ENCODE measurements at regions not wholly inside any gene's neighbourhood (a gene's known extent, or its start where the extent isn't known, plus 50 kb on each side); places are given as distances from the start of the nearest gene placed in this dataset.

GRCh38 chr2:59853032-59853431 is 700.4 kb downstream of the BCL11A start:
- intact Hi-C loops (cut with DNase I) = no loop called here

GRCh38 chr2:59851836-59852475 is 701.5 kb downstream of the BCL11A start:
- ATAC-seq (no peak), DNase-seq (no peak)
- no peak overlapping the region for H3K27ac ChIP-seq
- H3K9me3 ChIP-seq = no peaks in the 10 kb centered on the region
- TF ChIP-seq, protein P1, sequence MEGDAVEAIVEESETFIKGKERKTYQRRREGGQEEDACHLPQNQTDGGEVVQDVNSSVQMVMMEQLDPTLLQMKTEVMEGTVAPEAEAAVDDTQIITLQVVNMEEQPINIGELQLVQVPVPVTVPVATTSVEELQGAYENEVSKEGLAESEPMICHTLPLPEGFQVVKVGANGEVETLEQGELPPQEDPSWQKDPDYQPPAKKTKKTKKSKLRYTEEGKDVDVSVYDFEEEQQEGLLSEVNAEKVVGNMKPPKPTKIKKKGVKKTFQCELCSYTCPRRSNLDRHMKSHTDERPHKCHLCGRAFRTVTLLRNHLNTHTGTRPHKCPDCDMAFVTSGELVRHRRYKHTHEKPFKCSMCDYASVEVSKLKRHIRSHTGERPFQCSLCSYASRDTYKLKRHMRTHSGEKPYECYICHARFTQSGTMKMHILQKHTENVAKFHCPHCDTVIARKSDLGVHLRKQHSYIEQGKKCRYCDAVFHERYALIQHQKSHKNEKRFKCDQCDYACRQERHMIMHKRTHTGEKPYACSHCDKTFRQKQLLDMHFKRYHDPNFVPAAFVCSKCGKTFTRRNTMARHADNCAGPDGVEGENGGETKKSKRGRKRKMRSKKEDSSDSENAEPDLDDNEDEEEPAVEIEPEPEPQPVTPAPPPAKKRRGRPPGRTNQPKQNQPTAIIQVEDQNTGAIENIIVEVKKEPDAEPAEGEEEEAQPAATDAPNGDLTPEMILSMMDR (IDR thresholded peaks at IDR 0.05) = no peak
- peaks cover 0 to 2% (median 0%) of the 10 kb centered on the region in 3 donors for H3K27me3 ChIP-seq (ENCODE audit: insufficient read depth in 3 of 3, low read length in 2 of 3)
- H3K36me3 ChIP-seq (ENCODE audit: insufficient read depth in 1 of 2, low read depth in 1 of 2) = no peaks in the 10 kb centered on the region
- H3K4me1 ChIP-seq = no peaks in the 10 kb centered on the region
- intact Hi-C loops (cut with DNase I) = no loop called here
- H3K4me3 ChIP-seq = no peak overlapping the region

More at GRCh38 chr2:59853032-59853431, 700.4 kb downstream of the BCL11A start:
- Histone ChIP-seq H3K9me3 (no peaks in the 10 kb centered on the region), H3K27me3 (ENCODE audit: insufficient read depth in 3 of 3, low read length in 2 of 3) (no peaks in the 10 kb centered on the region), H3K4me3 (no peak overlapping the region), H3K36me3 (ENCODE audit: insufficient read depth in 1 of 2, low read depth in 1 of 2) (no peaks in the 10 kb centered on the region), H3K4me1 (no peaks in the 10 kb centered on the region), H3K27ac (no peak overlapping the region)
- TF ChIP-seq, protein P1 (IDR thresholded peaks at IDR 0.05) = no peak
- DNase-seq (no peak), ATAC-seq (no peak)
- 64 to 72% (median 68%) methylated on average over 4 of the region's 4 CpGs for WGBS, 3 donors

- no peaks in the 10 kb centered on the region for H3K9me3 ChIP-seq
- no peaks in the 10 kb centered on the region for H3K36me3 ChIP-seq (ENCODE audit: insufficient read depth in 1 of 2, low read depth in 1 of 2)
- H3K27me3 ChIP-seq (ENCODE audit: insufficient read depth in 3 of 3, low read length in 2 of 3) = peaks cover 0 to 2% (median 0%) of the 10 kb centered on the region in 3 donors
- TF ChIP-seq, protein P1 (IDR thresholded peaks at IDR 0.05) = no peak
- no peak for DNase-seq
- no peak for ATAC-seq
- H3K4me1 ChIP-seq = no peaks in the 10 kb centered on the region
- no peak overlapping the region for H3K27ac ChIP-seq
- no peak overlapping the region for H3K4me3 ChIP-seq
- intact Hi-C loops (cut with DNase I) = no loop called here
- 65 to 72% (median 69%) methylated on average over 6 of the region's 6 CpGs for WGBS, 3 donors
Measured at GRCh38 chr2:59850554-59850953, 702.9 kb downstream of the BCL11A start.

DNA sequence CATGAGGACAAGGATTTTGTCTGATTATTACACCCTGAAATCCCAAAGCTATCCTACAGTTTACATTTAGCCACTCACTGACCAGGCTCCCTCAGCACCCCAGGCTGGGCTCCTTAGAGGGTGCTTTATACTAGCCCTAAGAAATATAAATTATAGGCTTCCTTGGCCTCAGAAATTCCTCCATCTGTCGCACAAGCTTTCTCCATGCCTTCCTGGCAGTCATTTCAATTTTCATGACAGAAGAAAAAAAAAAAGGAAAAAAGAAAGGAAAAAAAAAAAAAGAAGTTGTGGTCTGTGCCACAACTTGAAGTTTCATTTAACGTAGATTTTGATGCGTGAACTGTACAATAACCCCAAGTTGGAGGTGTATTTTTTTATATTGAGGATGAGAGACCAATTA is 719.5 kb downstream of the BCL11A start:
- DNase-seq (no peak), ATAC-seq (no peak)
- Histone ChIP-seq H3K27ac (no peak overlapping the region), H3K4me3 (no peak overlapping the region), H3K27me3 (ENCODE audit: insufficient read depth in 3 of 3, low read length in 2 of 3) (peaks cover 0 to 3% (median 0%) of the 10 kb centered on the region in 3 donors), H3K36me3 (ENCODE audit: insufficient read depth in 1 of 2, low read depth in 1 of 2) (no peaks in the 10 kb centered on the region), H3K4me1 (no peaks in the 10 kb centered on the region), H3K9me3 (no peaks in the 10 kb centered on the region)
- WGBS, 3 donors = 51 to 89% (median 65%) methylated on average over 3 of the region's 3 CpGs
- TF ChIP-seq, protein P1 (IDR thresholded peaks at IDR 0.05) = no peak
- intact Hi-C loops (cut with DNase I) = no loop called here

DNA sequence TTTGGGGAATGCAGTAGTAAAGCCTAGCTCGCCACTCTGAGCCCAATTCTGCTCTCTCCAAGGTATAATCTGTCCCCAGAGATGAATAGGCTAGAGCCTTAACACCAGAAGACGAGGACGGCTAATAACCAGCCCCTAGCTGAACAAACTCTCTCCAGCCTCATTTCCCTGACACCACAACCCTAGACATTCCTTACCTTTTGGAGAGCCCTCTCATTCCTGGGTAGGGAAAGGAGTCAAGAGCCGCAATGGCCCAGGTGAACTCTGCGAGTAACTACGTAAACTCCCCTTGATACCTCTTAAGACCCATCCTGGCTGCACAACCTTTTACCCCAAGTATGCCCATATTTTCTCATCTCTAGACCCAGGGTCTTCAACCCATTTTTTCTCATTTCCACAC is 722.9 kb downstream of the BCL11A start:
- TF ChIP-seq, protein P1 (IDR thresholded peaks at IDR 0.05) = no peak
- H3K27ac ChIP-seq = no peak overlapping the region
- no peaks in the 10 kb centered on the region for H3K9me3 ChIP-seq
- no peaks in the 10 kb centered on the region for H3K36me3 ChIP-seq (ENCODE audit: insufficient read depth in 1 of 2, low read depth in 1 of 2)
- ATAC-seq = no peak
- DNase-seq = no peak
- no peaks in the 10 kb centered on the region for H3K27me3 ChIP-seq (ENCODE audit: insufficient read depth in 3 of 3, low read length in 2 of 3)
- intact Hi-C loops (cut with DNase I) = no loop called here
- no peak overlapping the region for H3K4me3 ChIP-seq
- 71 to 85% (median 77%) methylated on average over 6 of the region's 6 CpGs for WGBS, 3 donors
- H3K4me1 ChIP-seq = no peaks in the 10 kb centered on the region
